ENCODE measurements at regions not wholly inside any gene's neighbourhood (a gene's known extent, or its start where the extent isn't known, plus 50 kb on each side); places are given as distances from the start of the nearest gene placed in this dataset.

GRCh38 chr4:10335050-10335449, 122.2 kb downstream of the ZNF518B start:
- H2AFZ ChIP-seq, result no peak overlapping the region
- no peaks in the 10 kb centered on the region for H3F3A ChIP-seq (replicated peaks; ENCODE audit: low read depth)
- H3K79me2 ChIP-seq (replicated peaks; ENCODE audit: insufficient read depth), result no peaks in the 10 kb centered on the region
- H4K20me1 ChIP-seq (replicated peaks; ENCODE audit: insufficient read depth), result no peaks in the 10 kb centered on the region
- H3K27ac ChIP-seq (ENCODE audit: low read depth), result no peak overlapping the region
- DNase-seq (ENCODE audit: low spot score) (no peak), ATAC-seq (no peak)
- no peak overlapping the region for H3K4me2 ChIP-seq
- Mint-ChIP-seq H3K36me3 (ENCODE audit: low read depth) (no peaks in the 10 kb centered on the region), H3K27ac (no peak overlapping the region), H3K27me3 (ENCODE audit: insufficient read depth, low read depth, poor library complexity) (peaks cover 2% of the 10 kb centered on the region), H3K9me3 (peaks cover 2% of the 10 kb centered on the region; the same call in 1 of the 3 replicates), H3K4me3 (no peak overlapping the region), H3K4me1 (peaks cover 20% of the 10 kb centered on the region; the same call in 2 of the 3 replicates)
- peaks cover 8% of the 10 kb centered on the region; the same call in 1 of the 2 replicates for H3K9me2 ChIP-seq (ENCODE audit: insufficient read depth)
- peaks cover 10% of the 10 kb centered on the region; the same call in 1 of the 2 replicates for H3K4me1 ChIP-seq (ENCODE audit: insufficient read depth)
- TF ChIP-seq NANOG (IDR thresholded peaks at IDR 0.05; ENCODE audit: borderline replicate concordance) (no peak), EZH2 (IDR thresholded peaks at IDR 0.05; ENCODE audit: low read depth, unreplicated experiment) (no peak)
- H3K27me3 ChIP-seq (ENCODE audit: insufficient read depth), result no peaks in the 10 kb centered on the region
- no peak overlapping the region for H3K4me3 ChIP-seq
- H3K36me3 ChIP-seq (ENCODE audit: insufficient read depth), result no peaks in the 10 kb centered on the region

GRCh38 chr4:10334506-10335028, 122.7 kb downstream of the ZNF518B start:
- no peaks in the 10 kb centered on the region for H3K36me3 ChIP-seq (ENCODE audit: insufficient read depth)
- ATAC-seq (no peak), DNase-seq (ENCODE audit: low spot score) (no peak)
- Mint-ChIP-seq H3K36me3 (ENCODE audit: low read depth) (no peaks in the 10 kb centered on the region), H3K27me3 (ENCODE audit: insufficient read depth, low read depth, poor library complexity) (peaks cover 2% of the 10 kb centered on the region), H3K4me3 (no peak overlapping the region), H3K9me3 (peaks cover 2% of the 10 kb centered on the region; the same call in 1 of the 3 replicates), H3K27ac (no peak overlapping the region), H3K4me1 (peaks cover 20% of the 10 kb centered on the region; the same call in 2 of the 3 replicates)
- H3K27ac ChIP-seq (ENCODE audit: low read depth), result no peak overlapping the region
- H3F3A ChIP-seq (replicated peaks; ENCODE audit: low read depth), result no peaks in the 10 kb centered on the region
- H3K4me3 ChIP-seq, result no peak overlapping the region
- peaks cover 8% of the 10 kb centered on the region; the same call in 1 of the 2 replicates for H3K9me2 ChIP-seq (ENCODE audit: insufficient read depth)
- H4K20me1 ChIP-seq (replicated peaks; ENCODE audit: insufficient read depth), result no peaks in the 10 kb centered on the region
- no peaks in the 10 kb centered on the region for H3K27me3 ChIP-seq (ENCODE audit: insufficient read depth)
- H2AFZ ChIP-seq, result no peak overlapping the region
- H3K4me2 ChIP-seq, result no peak overlapping the region
- no peaks in the 10 kb centered on the region for H3K79me2 ChIP-seq (replicated peaks; ENCODE audit: insufficient read depth)
- H3K4me1 ChIP-seq (ENCODE audit: insufficient read depth), result peaks cover 10% of the 10 kb centered on the region; the same call in 1 of the 2 replicates
- TF ChIP-seq EZH2phosphoT487 (IDR thresholded peaks at IDR 0.05; ENCODE audit: unreplicated experiment), result no peak
- TF ChIP-seq STAT1 (IDR thresholded peaks at IDR 0.05; ENCODE audit: unreplicated experiment), result no peak
- TF ChIP-seq ZNF114 (CRISPR knock-in tag; IDR thresholded peaks at IDR 0.05), result no peak
- no peak for TF ChIP-seq POLR2AphosphoS5 (IDR thresholded peaks at IDR 0.05; ENCODE audit: low read depth)
- no peak for TF ChIP-seq REST (IDR thresholded peaks at IDR 0.05; ENCODE audit: unreplicated experiment)
- no peak for TF ChIP-seq ZNF331 (CRISPR knock-in tag; IDR thresholded peaks at IDR 0.05; ENCODE audit: low read depth)
- TF ChIP-seq, protein P1, sequence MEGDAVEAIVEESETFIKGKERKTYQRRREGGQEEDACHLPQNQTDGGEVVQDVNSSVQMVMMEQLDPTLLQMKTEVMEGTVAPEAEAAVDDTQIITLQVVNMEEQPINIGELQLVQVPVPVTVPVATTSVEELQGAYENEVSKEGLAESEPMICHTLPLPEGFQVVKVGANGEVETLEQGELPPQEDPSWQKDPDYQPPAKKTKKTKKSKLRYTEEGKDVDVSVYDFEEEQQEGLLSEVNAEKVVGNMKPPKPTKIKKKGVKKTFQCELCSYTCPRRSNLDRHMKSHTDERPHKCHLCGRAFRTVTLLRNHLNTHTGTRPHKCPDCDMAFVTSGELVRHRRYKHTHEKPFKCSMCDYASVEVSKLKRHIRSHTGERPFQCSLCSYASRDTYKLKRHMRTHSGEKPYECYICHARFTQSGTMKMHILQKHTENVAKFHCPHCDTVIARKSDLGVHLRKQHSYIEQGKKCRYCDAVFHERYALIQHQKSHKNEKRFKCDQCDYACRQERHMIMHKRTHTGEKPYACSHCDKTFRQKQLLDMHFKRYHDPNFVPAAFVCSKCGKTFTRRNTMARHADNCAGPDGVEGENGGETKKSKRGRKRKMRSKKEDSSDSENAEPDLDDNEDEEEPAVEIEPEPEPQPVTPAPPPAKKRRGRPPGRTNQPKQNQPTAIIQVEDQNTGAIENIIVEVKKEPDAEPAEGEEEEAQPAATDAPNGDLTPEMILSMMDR (conservative IDR thresholded peaks at IDR 0.05; ENCODE audit: low read depth in 2 of 2), result no peak
- TF ChIP-seq EZH2 (IDR thresholded peaks at IDR 0.05; ENCODE audit: low read depth, unreplicated experiment), result no peak
- no peak for TF ChIP-seq ETS1 (IDR thresholded peaks at IDR 0.05)

Data from GM23338 (cell line).